CD4-positive, alpha-beta memory T cell (primary cell): ENCODE measurements at regions not wholly inside any gene's neighbourhood (a gene's known extent, or its start where the extent isn't known, plus 50 kb on each side); places are given as distances from the start of the nearest gene placed in this dataset.

Source experiments
- CTCF ChIA-PET: fragments of 350-600 bp; sonication (Branson Sonifier 250); formaldehyde crosslinking; loops from one replicate; lab custom pipeline; 2021; ENCODE audit warnings: inconsistent platforms; ENCODE audit not compliant: partially characterized antibody; lab: Charles Lee
- POLR2A ChIA-PET: fragments of 350-600 bp; sonication (Branson Sonifier 250); formaldehyde crosslinking; loops from one replicate; lab custom pipeline; 2021; ENCODE audit not compliant: partially characterized antibody; lab: Charles Lee
- DNase-seq, 5 donors: peaks; one replicate each; pipeline versions ENCODE4 v3.0.0 to v3.0.0-alpha.2; 2020 to 2022; ENCODE audit warnings: mixed read lengths in 1 of 5
- H3K27ac ChIP-seq: one replicate; pipeline ENCODE4 v1.7.0; 2013; ENCODE audit warnings: low read depth, low read length
- H3K27me3 ChIP-seq: 2 replicates; pipeline ENCODE4 v1.7.0; 2013; ENCODE audit warnings: mild to moderate bottlenecking, low read length, moderate library complexity; ENCODE audit not compliant: insufficient read depth
- H3K36me3 ChIP-seq: 2 replicates; pipeline ENCODE4 v1.7.0; 2013; ENCODE audit warnings: mild to moderate bottlenecking, low read length, moderate library complexity; ENCODE audit not compliant: insufficient read depth
- H3K4me1 ChIP-seq: 2 replicates; pipeline ENCODE4 v1.7.0; 2013; ENCODE audit warnings: mild to moderate bottlenecking, low read length, moderate library complexity; ENCODE audit not compliant: insufficient read depth
- H3K4me3 ChIP-seq, 2 donors: one replicate each; pipeline ENCODE4 v1.7.0; 2013; ENCODE audit warnings: low read length in 2 of 2, mild to moderate bottlenecking in 1 of 2
- H3K9me3 ChIP-seq, 2 donors: one replicate each; pipeline ENCODE4 v1.7.0; 2013; ENCODE audit warnings: low read length in 2 of 2, control low read depth in 1 of 2; ENCODE audit not compliant: control insufficient read depth in 1 of 2
- H3K27ac Mint-ChIP-seq, 7 donors: one replicate each; pipeline ENCODE4 v1.8.0; 2020 to 2021; ENCODE audit warnings: mixed read lengths in 7 of 7, mild to moderate bottlenecking in 6 of 7, inconsistent platforms in 3 of 7, moderate library complexity in 3 of 7
- H3K27me3 Mint-ChIP-seq, 2 donors: one replicate each; pipeline ENCODE4 v1.8.0; 2020 to 2021; ENCODE audit warnings: mixed read lengths in 2 of 2
- H3K36me3 Mint-ChIP-seq, 2 donors: one replicate each; pipeline ENCODE4 v1.8.0; 2020 to 2021; ENCODE audit warnings: mixed read lengths in 2 of 2, inconsistent platforms in 1 of 2, mild to moderate bottlenecking in 1 of 2
- H3K4me1 Mint-ChIP-seq, 4 donors: one replicate each; pipeline ENCODE4 v1.8.0; 2020 to 2021; ENCODE audit warnings: mixed read lengths in 4 of 4, mild to moderate bottlenecking in 1 of 4
- H3K4me3 Mint-ChIP-seq, 8 donors: one replicate each; pipeline ENCODE4 v1.8.0; 2020 to 2021; ENCODE audit warnings: mixed read lengths in 8 of 8, mild to moderate bottlenecking in 7 of 8, moderate library complexity in 6 of 8, inconsistent platforms in 3 of 8
- H3K9me3 Mint-ChIP-seq, 8 donors: one replicate each; pipeline ENCODE4 v1.8.0; 2020 to 2021; ENCODE audit warnings: mixed read lengths in 8 of 8, mild to moderate bottlenecking in 5 of 8, inconsistent platforms in 3 of 8, moderate library complexity in 1 of 8
- intact Hi-C: fragments of 100-400 bp; cut with micrococcal nuclease; formaldehyde crosslinking; loops from one replicate; pipeline ENCODE4 v1.15.1; 2023

- H3K36me3 ChIP-seq, result no peaks in the 10 kb centered on the region
- ChIA-PET CTCF (no interaction called here), POLR2A (no interaction called here)
- Mint-ChIP-seq H3K4me3 (no peak overlapping the region), H3K4me1 (no peaks in the 10 kb centered on the region), H3K27me3 (no peaks in the 10 kb centered on the region), H3K36me3 (no peaks in the 10 kb centered on the region), H3K9me3 (peaks cover 0 to 35% (median 12%) of the 10 kb centered on the region in 8 donors), H3K27ac (no peak overlapping the region)
- intact Hi-C loops, result loop anchor here (10.0 kb wide), 1 partner anchor 53 kb away; no protein-coding TSS in a partner anchor
- H3K27me3 ChIP-seq, result no peaks in the 10 kb centered on the region
- H3K4me1 ChIP-seq, result no peaks in the 10 kb centered on the region
- DNase-seq, result no peak
- no peak overlapping the region for H3K4me3 ChIP-seq
- no peak overlapping the region for H3K27ac ChIP-seq
- no peaks in the 10 kb centered on the region for H3K9me3 ChIP-seq
Measured at GRCh38 chr9:25537808-25538207, 140.4 kb downstream of the TUSC1 start.

DNA sequence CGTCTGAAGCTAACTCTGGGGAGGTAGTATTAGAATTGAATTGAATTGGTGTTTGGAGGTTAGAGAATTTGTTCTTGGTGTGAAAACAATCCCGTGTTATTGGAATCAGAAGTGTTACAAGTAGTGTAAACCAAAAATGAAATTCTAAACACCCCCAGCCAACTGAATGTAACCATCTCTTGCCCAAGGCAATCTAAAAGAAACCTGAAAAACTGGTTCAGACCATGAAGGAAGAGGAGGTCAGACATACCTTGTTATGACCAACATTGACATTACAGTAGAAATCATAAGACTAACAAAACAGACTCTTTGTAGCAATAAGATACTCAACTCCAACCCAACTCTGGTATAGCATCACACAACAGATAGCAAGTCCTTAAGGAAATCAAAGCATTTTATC lies 159.0 kb downstream of the TUSC1 start:
- Histone ChIP-seq H3K27ac (no peak overlapping the region), H3K36me3 (no peaks in the 10 kb centered on the region), H3K27me3 (no peaks in the 10 kb centered on the region), H3K4me3 (no peak overlapping the region), H3K9me3 (no peaks in the 10 kb centered on the region), H3K4me1 (no peaks in the 10 kb centered on the region)
- intact Hi-C loops, result no loop called here
- Mint-ChIP-seq H3K9me3 (peaks cover 4 to 31% (median 12%) of the 10 kb centered on the region in 8 donors), H3K36me3 (no peaks in the 10 kb centered on the region), H3K4me1 (no peaks in the 10 kb centered on the region), H3K4me3 (no peak overlapping the region), H3K27ac (no peak overlapping the region), H3K27me3 (no peaks in the 10 kb centered on the region)
- no peak for DNase-seq
- POLR2A ChIA-PET, result no interaction called here
- CTCF ChIA-PET, result no interaction called here

GRCh38 chr9:25517701-25518100 lies 160.5 kb downstream of the TUSC1 start:
- Histone ChIP-seq H3K27ac (no peak overlapping the region), H3K4me1 (no peaks in the 10 kb centered on the region), H3K4me3 (no peak overlapping the region), H3K36me3 (no peaks in the 10 kb centered on the region), H3K27me3 (no peaks in the 10 kb centered on the region), H3K9me3 (no peaks in the 10 kb centered on the region)
- no peak for DNase-seq
- H3K36me3 Mint-ChIP-seq, result no peaks in the 10 kb centered on the region
- H3K27ac Mint-ChIP-seq, result no peak overlapping the region
- peaks cover 4 to 40% (median 14%) of the 10 kb centered on the region in 8 donors for H3K9me3 Mint-ChIP-seq
- no peaks in the 10 kb centered on the region for H3K27me3 Mint-ChIP-seq
- ChIA-PET CTCF (no interaction called here), POLR2A (no interaction called here)
- no peaks in the 10 kb centered on the region for H3K4me1 Mint-ChIP-seq
- H3K4me3 Mint-ChIP-seq, result no peak overlapping the region
- intact Hi-C loops, result no loop called here

DNA sequence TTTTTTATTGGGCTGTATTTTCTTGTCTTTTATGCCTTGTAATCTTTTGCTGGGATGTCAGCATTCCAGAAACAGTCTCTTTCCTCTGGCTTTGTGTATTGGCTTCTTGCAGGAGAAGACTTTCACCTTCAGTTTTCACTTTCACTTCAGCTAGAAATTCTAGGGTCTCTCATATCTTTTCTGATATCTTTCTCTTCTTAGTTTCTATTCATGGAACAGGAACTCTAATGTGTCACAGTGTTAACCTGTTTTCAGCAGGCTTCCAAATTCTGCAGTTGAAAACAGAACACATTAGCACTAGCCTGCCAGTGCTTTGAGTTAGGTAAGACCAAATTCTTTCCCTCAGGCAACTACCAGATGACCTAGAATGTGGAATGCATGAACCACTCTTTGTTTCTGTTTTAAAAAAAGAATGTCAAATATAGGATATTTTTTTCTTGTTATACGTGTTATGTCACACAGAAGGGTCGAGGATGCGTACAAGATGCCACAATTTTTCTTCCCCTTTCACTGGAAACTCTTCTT lies 164.7 kb downstream of the TUSC1 start:
- no peaks in the 10 kb centered on the region for H3K27me3 Mint-ChIP-seq
- no peaks in the 10 kb centered on the region for H3K27me3 ChIP-seq
- no peaks in the 10 kb centered on the region for H3K9me3 ChIP-seq
- H3K36me3 ChIP-seq, result no peaks in the 10 kb centered on the region
- intact Hi-C loops, result no loop called here
- no peaks in the 10 kb centered on the region for H3K36me3 Mint-ChIP-seq
- no peak overlapping the region for H3K27ac Mint-ChIP-seq
- H3K4me1 ChIP-seq, result no peaks in the 10 kb centered on the region
- ChIA-PET CTCF (no interaction called here), POLR2A (no interaction called here)
- H3K4me3 ChIP-seq, result no peak overlapping the region
- H3K4me1 Mint-ChIP-seq, result no peaks in the 10 kb centered on the region
- no peak overlapping the region for H3K27ac ChIP-seq
- no peak for DNase-seq
- H3K4me3 Mint-ChIP-seq, result no peak overlapping the region
- H3K9me3 Mint-ChIP-seq, result peaks cover 0 to 48% (median 14%) of the 10 kb centered on the region in 8 donors

- no peak overlapping the region for H3K27ac Mint-ChIP-seq
- ChIA-PET POLR2A (no interaction called here), CTCF (no interaction called here)
- Histone ChIP-seq H3K9me3 (no peaks in the 10 kb centered on the region), H3K4me3 (no peak overlapping the region), H3K27me3 (no peaks in the 10 kb centered on the region), H3K4me1 (no peaks in the 10 kb centered on the region), H3K27ac (no peak overlapping the region), H3K36me3 (no peaks in the 10 kb centered on the region)
- no peaks in the 10 kb centered on the region for H3K27me3 Mint-ChIP-seq
- H3K4me3 Mint-ChIP-seq, result no peak overlapping the region
- DNase-seq, result no peak
- peaks cover 5 to 63% (median 33%) of the 10 kb centered on the region in 8 donors for H3K9me3 Mint-ChIP-seq
- H3K4me1 Mint-ChIP-seq, result no peaks in the 10 kb centered on the region
- H3K36me3 Mint-ChIP-seq, result peaks cover 0 to 1% of the 10 kb centered on the region in 2 donors
- intact Hi-C loops, result no loop called here
Measured at GRCh38 chr9:25505644-25506043, 172.6 kb downstream of the TUSC1 start.

DNA sequence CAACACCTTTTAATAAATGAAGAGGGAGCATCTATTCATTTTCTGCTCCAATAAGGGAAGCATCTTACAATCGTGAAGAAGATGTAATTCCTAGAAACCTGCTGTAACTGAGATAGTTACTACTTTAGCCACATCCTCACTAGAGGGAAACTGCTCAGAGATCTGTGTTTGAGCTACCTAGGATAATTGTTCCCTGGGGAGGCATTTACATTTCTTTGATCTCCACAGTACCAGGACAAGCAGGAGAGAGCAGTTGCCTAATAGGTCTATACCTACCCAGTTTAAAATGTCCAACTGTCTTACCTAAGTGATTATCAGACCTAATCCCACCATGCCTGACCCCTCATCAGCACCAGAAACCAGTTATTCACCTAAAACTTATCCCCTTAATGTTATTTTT lies 196.9 kb downstream of the TUSC1 start:
- H3K4me1 ChIP-seq, result no peaks in the 10 kb centered on the region
- ChIA-PET CTCF (no interaction called here), POLR2A (no interaction called here)
- no peaks in the 10 kb centered on the region for H3K4me1 Mint-ChIP-seq
- H3K9me3 ChIP-seq, result no peaks in the 10 kb centered on the region
- no peak overlapping the region for H3K4me3 Mint-ChIP-seq
- no peaks in the 10 kb centered on the region for H3K36me3 ChIP-seq
- no peaks in the 10 kb centered on the region for H3K27me3 Mint-ChIP-seq
- peaks cover 8 to 29% (median 17%) of the 10 kb centered on the region in 8 donors for H3K9me3 Mint-ChIP-seq
- no peak overlapping the region for H3K27ac ChIP-seq
- no peaks in the 10 kb centered on the region for H3K27me3 ChIP-seq
- intact Hi-C loops, result loop anchor here (10.0 kb wide), 1 partner anchor 53 kb away; no protein-coding TSS in a partner anchor
- no peaks in the 10 kb centered on the region for H3K36me3 Mint-ChIP-seq
- DNase-seq, result no peak
- H3K4me3 ChIP-seq, result no peak overlapping the region
- no peak overlapping the region for H3K27ac Mint-ChIP-seq

DNA sequence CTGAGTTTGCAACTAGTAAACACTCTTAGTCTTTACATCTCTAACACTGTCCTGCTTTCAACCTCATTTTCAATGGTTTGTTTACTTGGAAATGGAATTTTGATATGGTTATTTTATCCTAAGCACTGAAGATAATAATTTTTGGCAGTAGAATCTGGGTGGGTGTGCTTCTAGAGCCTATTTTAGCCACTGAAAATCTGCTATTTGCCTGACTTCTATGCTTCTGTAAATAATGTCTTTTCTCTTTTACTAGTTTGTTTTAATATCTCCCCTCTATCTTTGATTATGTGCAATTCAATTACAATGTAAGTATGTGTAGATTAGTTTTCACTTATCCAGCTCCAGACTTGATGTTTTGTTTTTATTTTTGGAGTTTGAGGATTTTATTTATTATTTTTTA lies 197.5 kb downstream of the TUSC1 start:
- CTCF ChIA-PET, result no interaction called here
- Mint-ChIP-seq H3K27me3 (no peaks in the 10 kb centered on the region), H3K36me3 (no peaks in the 10 kb centered on the region), H3K27ac (no peak overlapping the region), H3K9me3 (peaks cover 4 to 27% (median 15%) of the 10 kb centered on the region in 8 donors), H3K4me3 (no peak overlapping the region), H3K4me1 (no peaks in the 10 kb centered on the region)
- no peaks in the 10 kb centered on the region for H3K9me3 ChIP-seq
- H3K36me3 ChIP-seq, result no peaks in the 10 kb centered on the region
- no peaks in the 10 kb centered on the region for H3K4me1 ChIP-seq
- H3K27ac ChIP-seq, result no peak overlapping the region
- intact Hi-C loops, result loop anchor here (10.0 kb wide), 1 partner anchor 54 kb away; no protein-coding TSS in a partner anchor
- no peaks in the 10 kb centered on the region for H3K27me3 ChIP-seq
- no peak overlapping the region for H3K4me3 ChIP-seq
- DNase-seq, result no peak
- POLR2A ChIA-PET, result no interaction called here

DNA sequence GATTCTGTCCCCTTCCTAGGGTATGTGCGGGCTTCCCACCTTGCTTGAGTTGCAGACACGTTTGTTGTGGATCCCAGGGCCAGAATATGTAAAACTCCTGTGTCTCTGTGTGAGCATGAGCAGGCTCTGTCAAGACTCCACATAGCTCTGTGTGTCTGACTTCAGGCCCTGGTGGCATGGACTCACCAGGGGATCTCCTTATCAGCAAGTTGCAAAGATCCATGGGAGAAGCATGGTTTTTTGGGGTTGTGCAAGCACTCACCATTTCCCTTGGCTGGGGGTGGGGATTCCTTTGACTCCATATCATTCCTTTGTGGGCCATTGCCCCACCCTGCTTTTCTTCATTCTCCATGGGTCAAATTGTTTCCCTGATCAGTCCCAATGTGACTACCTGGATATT lies 205.6 kb downstream of the TUSC1 start:
- no peak for DNase-seq
- no peak overlapping the region for H3K4me3 Mint-ChIP-seq
- H3K4me1 Mint-ChIP-seq, result no peaks in the 10 kb centered on the region
- peaks cover 0 to 48% (median 39%) of the 10 kb centered on the region in 8 donors for H3K9me3 Mint-ChIP-seq
- Histone ChIP-seq H3K9me3 (no peaks in the 10 kb centered on the region), H3K27me3 (no peaks in the 10 kb centered on the region), H3K4me1 (no peaks in the 10 kb centered on the region), H3K36me3 (no peaks in the 10 kb centered on the region), H3K27ac (no peak overlapping the region), H3K4me3 (no peak overlapping the region)
- no peaks in the 10 kb centered on the region for H3K27me3 Mint-ChIP-seq
- no peak overlapping the region for H3K27ac Mint-ChIP-seq
- no peaks in the 10 kb centered on the region for H3K36me3 Mint-ChIP-seq
- ChIA-PET POLR2A (no interaction called here), CTCF (no interaction called here)
- intact Hi-C loops, result no loop called here
